Activated T-cell treated with anti-CD3 and anti-CD28 coated beads, Interleukin-2, amount 50 U/mL, for 24 hours (primary cell): ENCODE measurements at regions not wholly inside any gene's neighbourhood (a gene's known extent, or its start where the extent isn't known, plus 50 kb on each side); places are given as distances from the start of the nearest gene placed in this dataset.
"Not testable (repeated sequence)": the region's sequence is repeated elsewhere in the genome, so short reads cannot be mapped to it uniquely, and the experiment has no call there.

ENCODE experiments used
- DNase-seq: peaks from one replicate; pipeline ENCODE4 v3.0.0-alpha.2; 2020
- H3K27ac Mint-ChIP-seq: 2 replicates; pipeline ENCODE4 v1.8.0; 2020; ENCODE audit warnings: mild to moderate bottlenecking, mixed read lengths
- H3K27me3 Mint-ChIP-seq: 2 replicates; pipeline ENCODE4 v1.8.0; 2020; ENCODE audit warnings: mixed read lengths
- H3K36me3 Mint-ChIP-seq: 2 replicates; pipeline ENCODE4 v1.8.0; 2020; ENCODE audit warnings: low read depth, mixed read lengths
- H3K4me1 Mint-ChIP-seq: 2 replicates; pipeline ENCODE4 v1.8.0; 2020; ENCODE audit warnings: low read depth, mixed read lengths
- H3K4me3 Mint-ChIP-seq: 2 replicates; pipeline ENCODE4 v1.8.0; 2020; ENCODE audit warnings: mild to moderate bottlenecking, moderate library complexity, mixed read lengths
- H3K9me3 Mint-ChIP-seq: 2 replicates; pipeline ENCODE4 v1.8.0; 2020; ENCODE audit warnings: mixed read lengths

GRCh38 chr4:129970801-129971200, 874.8 kb downstream of the C4orf33 start:
- no peak for DNase-seq
- no peaks in the 10 kb centered on the region for H3K36me3 Mint-ChIP-seq
- H3K27me3 Mint-ChIP-seq: no peaks in the 10 kb centered on the region
- H3K9me3 Mint-ChIP-seq: peaks cover 5% of the 10 kb centered on the region
- H3K4me3 Mint-ChIP-seq: no peak overlapping the region
- H3K27ac Mint-ChIP-seq: no peak overlapping the region
- no peaks in the 10 kb centered on the region for H3K4me1 Mint-ChIP-seq

DNA sequence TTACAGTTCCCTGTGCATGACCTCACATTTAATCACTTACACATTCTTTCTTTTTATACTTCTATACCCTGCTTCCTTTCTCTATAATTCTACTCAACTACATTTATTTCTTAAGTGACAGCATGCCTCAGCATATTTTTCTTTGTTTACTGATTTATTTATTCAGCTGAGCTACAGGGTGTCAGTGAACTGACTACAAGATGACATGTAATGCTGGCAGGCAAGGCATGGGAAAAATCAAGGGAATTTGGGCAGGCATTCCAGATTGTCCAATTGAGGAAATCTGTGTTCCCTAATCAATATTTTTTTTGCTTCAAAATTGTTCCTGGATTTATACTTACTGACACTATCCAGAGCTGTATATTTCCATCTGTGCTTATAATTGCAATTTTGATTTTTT, 875.5 kb downstream of the C4orf33 start:
- Mint-ChIP-seq H3K36me3 (no peaks in the 10 kb centered on the region), H3K4me1 (no peaks in the 10 kb centered on the region), H3K27me3 (no peaks in the 10 kb centered on the region), H3K9me3 (peaks cover 5% of the 10 kb centered on the region), H3K4me3 (no peak overlapping the region), H3K27ac (no peak overlapping the region)
- no peak for DNase-seq

DNA sequence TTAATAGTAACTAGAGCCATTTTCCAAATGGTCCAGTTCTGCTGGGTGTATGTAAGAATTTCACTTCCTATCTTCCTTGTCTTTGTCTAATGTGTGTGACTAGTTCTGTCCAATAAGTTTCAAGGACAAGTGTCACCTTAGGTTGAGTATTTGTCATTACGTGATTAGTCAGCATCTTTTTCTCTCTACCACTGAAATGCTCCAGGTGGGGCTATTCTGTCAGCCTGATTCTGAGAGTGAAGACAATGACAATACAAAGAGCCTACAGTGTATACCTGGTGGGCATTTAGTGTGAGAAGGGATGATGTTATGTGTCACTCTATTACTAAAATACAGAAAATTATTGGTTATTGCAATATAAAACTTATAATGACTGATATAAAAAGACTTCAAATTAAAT, 876.3 kb downstream of the C4orf33 start:
- Mint-ChIP-seq H3K4me3 (no peak overlapping the region), H3K4me1 (no peaks in the 10 kb centered on the region), H3K27ac (no peak overlapping the region), H3K36me3 (no peaks in the 10 kb centered on the region), H3K27me3 (no peaks in the 10 kb centered on the region), H3K9me3 (peaks cover 2% of the 10 kb centered on the region)
- DNase-seq: no peak

DNA sequence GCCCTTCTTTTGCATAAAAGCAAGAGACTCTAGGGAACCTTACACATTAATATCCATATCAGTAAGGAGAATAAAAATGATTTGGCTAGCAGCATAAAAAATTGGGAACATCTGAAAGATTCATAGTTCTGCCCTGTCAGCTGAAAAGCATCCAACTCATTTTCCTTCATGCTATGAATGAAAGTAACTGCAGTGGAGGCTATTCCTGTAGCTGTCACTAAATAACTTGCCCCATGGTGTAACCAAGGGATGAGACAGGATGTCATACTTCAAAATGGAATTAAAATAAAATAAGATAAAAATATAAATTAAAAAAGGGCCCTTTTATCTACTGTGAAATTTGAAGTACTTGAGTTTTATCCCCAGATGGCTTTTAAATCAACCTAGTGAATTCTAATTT, 878.8 kb downstream of the C4orf33 start:
- no peak overlapping the region for H3K4me3 Mint-ChIP-seq
- no peaks in the 10 kb centered on the region for H3K36me3 Mint-ChIP-seq
- H3K9me3 Mint-ChIP-seq: peaks cover 4% of the 10 kb centered on the region
- no peaks in the 10 kb centered on the region for H3K4me1 Mint-ChIP-seq
- no peaks in the 10 kb centered on the region for H3K27me3 Mint-ChIP-seq
- DNase-seq: no peak
- no peak overlapping the region for H3K27ac Mint-ChIP-seq

- H3K27ac Mint-ChIP-seq: no peak overlapping the region
- no peak overlapping the region for H3K4me3 Mint-ChIP-seq
- no peaks in the 10 kb centered on the region for H3K27me3 Mint-ChIP-seq
- no peaks in the 10 kb centered on the region for H3K36me3 Mint-ChIP-seq
- peaks cover 4% of the 10 kb centered on the region for H3K9me3 Mint-ChIP-seq
- DNase-seq: no peak
- H3K4me1 Mint-ChIP-seq: no peaks in the 10 kb centered on the region
These were observed 882.4 kb downstream of the C4orf33 start for GRCh38 chr4:129978315-129978714.

DNA sequence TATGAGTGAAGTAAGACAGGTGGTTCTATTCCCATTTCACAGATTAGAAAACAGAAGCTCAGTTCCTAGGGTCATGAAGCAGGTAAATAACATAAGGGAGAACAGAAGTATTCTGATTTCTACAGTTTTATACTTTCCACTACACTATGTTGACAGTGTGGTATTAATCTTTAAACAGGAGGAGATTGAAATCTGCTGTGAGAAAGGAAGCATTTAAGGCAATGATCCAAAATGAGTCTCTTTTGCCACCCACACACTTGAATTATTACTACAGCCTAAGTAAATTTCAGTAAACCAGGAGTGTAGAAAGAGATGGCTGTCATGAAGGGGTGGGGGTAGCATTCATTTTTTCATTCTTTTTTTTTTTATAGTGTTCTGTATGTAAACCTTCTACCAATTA, 893.0 kb downstream of the C4orf33 start:
- Mint-ChIP-seq H3K27ac (no peak overlapping the region), H3K9me3 (no peaks in the 10 kb centered on the region), H3K4me1 (no peaks in the 10 kb centered on the region), H3K36me3 (no peaks in the 10 kb centered on the region), H3K27me3 (no peaks in the 10 kb centered on the region), H3K4me3 (no peak overlapping the region)
- no peak for DNase-seq

DNA sequence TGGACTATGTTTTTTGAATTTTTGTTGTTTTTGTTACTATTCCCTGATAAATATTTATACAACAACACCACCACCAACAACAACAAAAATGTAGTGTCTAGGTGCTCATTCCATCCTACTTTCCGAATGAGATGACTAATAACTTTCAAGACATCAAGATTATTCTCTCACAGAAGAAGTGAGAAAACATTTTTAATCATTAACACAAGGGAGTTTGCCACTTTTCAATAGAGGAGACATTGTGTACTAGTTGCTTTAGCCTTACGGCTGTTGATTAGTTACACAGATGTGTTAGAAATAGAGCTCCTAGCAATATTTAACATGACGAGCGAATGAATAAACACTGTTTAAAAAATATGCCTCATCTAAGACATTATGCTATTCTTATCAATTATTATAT, 898.8 kb downstream of the C4orf33 start:
- DNase-seq: no peak
- no peaks in the 10 kb centered on the region for H3K27me3 Mint-ChIP-seq
- H3K4me3 Mint-ChIP-seq: no peak overlapping the region
- no peaks in the 10 kb centered on the region for H3K4me1 Mint-ChIP-seq
- H3K27ac Mint-ChIP-seq: no peak overlapping the region
- H3K9me3 Mint-ChIP-seq: peaks cover 5% of the 10 kb centered on the region
- no peaks in the 10 kb centered on the region for H3K36me3 Mint-ChIP-seq

DNA sequence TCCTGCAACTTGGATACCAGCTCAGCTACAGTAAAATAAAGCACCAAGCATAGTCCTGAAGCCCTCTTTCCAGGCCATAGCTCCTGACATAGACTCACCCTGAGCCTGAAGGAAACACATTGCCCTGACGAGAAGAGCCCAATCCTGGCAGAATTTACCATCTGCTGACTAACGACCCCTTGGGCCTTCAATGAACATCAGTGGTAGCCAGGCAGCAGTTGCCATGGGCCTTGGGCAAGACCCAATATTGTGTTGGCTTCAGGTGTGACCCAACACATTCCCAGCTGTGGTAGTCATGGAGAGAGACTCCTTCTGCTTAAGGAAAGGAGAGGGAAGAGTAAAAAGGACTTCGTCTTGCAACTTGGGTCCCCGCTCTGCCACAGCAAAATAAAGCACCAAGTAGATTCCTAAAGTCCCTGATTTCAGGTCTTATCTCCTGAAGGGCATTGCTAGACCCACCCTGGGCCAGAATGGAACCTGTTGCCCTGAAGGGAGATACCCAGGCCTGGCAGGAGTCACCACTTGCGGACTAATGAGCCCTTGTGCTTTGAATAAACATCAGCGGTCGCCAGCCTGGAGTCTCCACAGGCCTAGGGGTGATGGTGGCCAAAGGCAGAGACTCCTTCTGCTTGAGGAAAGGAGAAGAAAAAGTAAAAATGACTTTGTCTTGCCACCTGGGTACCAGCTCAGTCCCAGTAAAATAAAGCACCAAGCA, 902.6 kb downstream of the C4orf33 start:
- Mint-ChIP-seq H3K36me3 (no peaks in the 10 kb centered on the region), H3K9me3 (peaks cover 10% of the 10 kb centered on the region), H3K4me1 (no peaks in the 10 kb centered on the region), H3K27me3 (no peaks in the 10 kb centered on the region), H3K4me3 (no peak overlapping the region), H3K27ac (no peak overlapping the region)
- DNase-seq: no peak

- peaks cover 8% of the 10 kb centered on the region for H3K9me3 Mint-ChIP-seq
- H3K27me3 Mint-ChIP-seq: no peaks in the 10 kb centered on the region
- H3K4me1 Mint-ChIP-seq: no peaks in the 10 kb centered on the region
- no peak overlapping the region for H3K27ac Mint-ChIP-seq
- H3K4me3 Mint-ChIP-seq: no peak overlapping the region
- H3K36me3 Mint-ChIP-seq: no peaks in the 10 kb centered on the region
- DNase-seq: no peak
These were observed 903.2 kb downstream of the C4orf33 start for GRCh38 chr4:129999156-129999555.

DNA sequence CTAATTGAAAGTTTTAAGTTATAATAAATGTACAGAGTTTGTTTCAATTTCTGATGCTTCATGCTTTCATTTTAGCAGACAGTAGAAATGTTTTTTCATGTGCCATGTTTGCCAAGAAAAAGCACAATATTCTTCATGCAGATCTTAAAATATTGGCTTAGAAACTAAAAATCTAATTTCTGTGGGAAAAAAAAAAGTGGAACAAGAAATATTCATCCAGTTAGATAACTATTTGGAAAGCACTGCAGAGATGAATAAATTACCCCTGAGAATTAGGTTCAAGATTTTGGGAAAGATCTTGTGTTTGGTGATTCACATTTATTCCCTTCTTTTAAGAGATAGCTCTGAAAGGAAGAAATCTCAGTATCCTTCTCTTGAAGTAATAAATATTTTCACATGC, 912.5 kb downstream of the C4orf33 start:
- Mint-ChIP-seq H3K4me3 (no peak overlapping the region), H3K4me1 (no peaks in the 10 kb centered on the region), H3K9me3 (no peaks in the 10 kb centered on the region), H3K36me3 (no peaks in the 10 kb centered on the region), H3K27ac (no peak overlapping the region), H3K27me3 (no peaks in the 10 kb centered on the region)
- DNase-seq: no peak

DNA sequence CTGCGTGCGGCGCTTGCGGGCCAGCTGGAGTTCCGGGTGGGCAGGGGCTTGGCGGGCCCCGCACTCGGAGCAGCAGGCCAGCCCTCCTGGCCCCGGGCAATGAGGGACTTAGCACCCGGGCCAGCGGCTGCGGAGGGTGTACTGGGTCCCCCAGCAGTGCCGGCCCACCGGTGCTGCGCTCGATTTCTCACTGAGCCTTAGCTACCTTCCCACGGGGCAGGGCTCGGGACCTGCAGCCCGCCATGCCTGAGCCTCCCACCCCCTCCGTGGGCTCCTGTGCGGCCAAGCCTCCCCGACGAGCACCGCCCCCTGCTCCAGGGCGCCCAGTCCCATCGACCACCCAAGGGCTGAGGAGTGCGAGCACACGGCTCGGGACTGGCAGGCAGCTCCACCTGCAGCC, 916.9 kb downstream of the C4orf33 start:
- not testable (repeated sequence) for H3K4me1 Mint-ChIP-seq, H3K9me3 Mint-ChIP-seq

GRCh38 chr4:130021706-130022105, 925.8 kb downstream of the C4orf33 start:
- Mint-ChIP-seq H3K9me3 (peaks cover 3% of the 10 kb centered on the region), H3K27ac (no peak overlapping the region), H3K4me3 (no peak overlapping the region), H3K36me3 (no peaks in the 10 kb centered on the region), H3K27me3 (no peaks in the 10 kb centered on the region), H3K4me1 (no peaks in the 10 kb centered on the region)
- DNase-seq: no peak

More for the DNA sequence above, 916.9 kb downstream of the C4orf33 start:
- not testable (repeated sequence) for DNase-seq, H3K4me3 Mint-ChIP-seq, H3K27me3 Mint-ChIP-seq, H3K27ac Mint-ChIP-seq, H3K36me3 Mint-ChIP-seq

- Mint-ChIP-seq H3K9me3 (peaks cover 3% of the 10 kb centered on the region), H3K27me3 (no peaks in the 10 kb centered on the region), H3K4me1 (no peaks in the 10 kb centered on the region), H3K4me3 (no peak overlapping the region), H3K27ac (no peak overlapping the region), H3K36me3 (no peaks in the 10 kb centered on the region)
- no peak for DNase-seq
These were observed 927.1 kb downstream of the C4orf33 start for GRCh38 chr4:130023088-130023487.

DNA sequence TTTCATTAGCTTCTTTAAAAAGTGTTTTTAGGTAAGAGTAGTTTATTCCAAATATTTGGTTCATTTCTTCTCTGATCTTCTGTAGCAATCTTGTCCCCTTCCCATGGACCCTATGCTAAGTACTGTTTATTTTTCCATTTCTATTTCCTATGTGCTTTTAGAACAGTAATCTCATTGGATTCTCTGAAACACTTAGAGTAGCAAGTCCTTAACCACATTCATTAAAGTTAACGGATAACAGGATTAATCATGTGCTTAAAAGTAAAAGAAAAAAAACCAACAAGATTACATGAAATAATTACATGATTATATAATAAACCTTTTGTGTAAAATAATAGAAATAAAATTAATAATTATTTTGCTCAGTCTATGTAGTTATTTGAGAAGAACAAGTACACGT, 929.7 kb downstream of the C4orf33 start:
- peaks cover under 1% of the 10 kb centered on the region for H3K9me3 Mint-ChIP-seq
- no peaks in the 10 kb centered on the region for H3K36me3 Mint-ChIP-seq
- no peak for DNase-seq
- no peak overlapping the region for H3K4me3 Mint-ChIP-seq
- no peaks in the 10 kb centered on the region for H3K4me1 Mint-ChIP-seq
- H3K27me3 Mint-ChIP-seq: no peaks in the 10 kb centered on the region
- H3K27ac Mint-ChIP-seq: no peak overlapping the region

- no peak overlapping the region for H3K27ac Mint-ChIP-seq
- H3K9me3 Mint-ChIP-seq: no peaks in the 10 kb centered on the region
- no peaks in the 10 kb centered on the region for H3K27me3 Mint-ChIP-seq
- no peaks in the 10 kb centered on the region for H3K4me1 Mint-ChIP-seq
- H3K4me3 Mint-ChIP-seq: no peak overlapping the region
- no peaks in the 10 kb centered on the region for H3K36me3 Mint-ChIP-seq
- no peak for DNase-seq
These were observed 930.2 kb downstream of the C4orf33 start for GRCh38 chr4:130026185-130026584.

GRCh38 chr4:130027973-130028372, 932.0 kb downstream of the C4orf33 start:
- Mint-ChIP-seq H3K27me3 (no peaks in the 10 kb centered on the region), H3K4me3 (no peak overlapping the region), H3K9me3 (no peaks in the 10 kb centered on the region), H3K27ac (no peak overlapping the region), H3K4me1 (no peaks in the 10 kb centered on the region), H3K36me3 (no peaks in the 10 kb centered on the region)
- no peak for DNase-seq
